K562 (cell line): ENCODE measurements at regions not wholly inside any gene's neighbourhood (a gene's known extent, or its start where the extent isn't known, plus 50 kb on each side); places are given as distances from the start of the nearest gene placed in this dataset.

Source experiments
- ATAC-seq: fragments of 200-7000 bp; cut with Tn5 transposase; 3 replicates; pipeline ENCODE4 v1.9.1; 2020; ENCODE audit warnings: moderate library complexity
- BruUV-seq: library from RNA; stranded (reverse); fragments of 400-500 nt; replicated peaks from 2 replicates; lab custom pipeline; 2021; lab: Mats Ljungman, UMichigan
- CTCF ChIA-PET: fragments of 300-600 bp; formaldehyde crosslinking; extraction: SDS; loops from one replicate; lab custom pipeline; 2021; ENCODE audit warnings: low intra/inter-chr PET ratio; lab: Yijun Ruan, JAX
- POLR2A ChIA-PET: fragments of 300-600, 350-650 bp; sonication (Branson Sonifier 250); formaldehyde crosslinking; extraction: SDS; loops from one replicate; lab custom pipeline; 2021; ENCODE audit warnings: antibody characterized with exemption, inconsistent platforms; lab: Yijun Ruan, JAX
- DNase-seq, 4 experiments: peaks; one replicate each; pipeline versions ENCODE4 v3.0.0 to v3.0.0-alpha.2; 2011 to 2018; ENCODE audit warnings: low spot score in 3 of 4, mixed read lengths in 3 of 4; ENCODE audit errors: extremely low read depth in 1 of 4
- FAIRE-seq: peaks from 2 replicates; lab custom pipeline; 2011; peaks lifted over from hg19 to GRCh38; lab: Jason Lieb, UNC
- H2AFZ ChIP-seq: 2 replicates; pipeline ENCODE4 v1.6.0; 2011; ENCODE audit warnings: low read depth, low read length, control low read depth, inconsistent platforms
- H3K27ac ChIP-seq: fragments of 200-600 bp; 3 replicates; pipeline ENCODE4 v1.8.0; 2011; ENCODE audit warnings: low read depth, mild to moderate bottlenecking, control low read depth, inconsistent platforms, low read length, moderate library complexity, mixed read lengths; ENCODE audit errors: extremely low read depth
- H3K27me3 ChIP-seq, 2 experiments: fragments of 300-600 bp in 1 of 2; 2 replicates in 1 of 2; 3 replicates in 1 of 2; pipeline versions ENCODE4 v1.6.0 to v1.8.0; 2011; ENCODE audit warnings: inconsistent platforms in 2 of 2, low read length in 2 of 2, mild to moderate bottlenecking in 1 of 2, mixed read lengths in 1 of 2, moderate library complexity in 1 of 2; ENCODE audit not compliant: control insufficient read depth in 2 of 2, insufficient read depth in 2 of 2
- H3K36me3 ChIP-seq: fragments of 300-600 bp; 3 replicates; pipeline ENCODE4 v1.8.0; 2011; ENCODE audit warnings: mild to moderate bottlenecking, low read length, inconsistent platforms; ENCODE audit not compliant: control insufficient read depth, insufficient read depth
- H3K4me1 ChIP-seq, 2 experiments: fragments of 200-600 bp in 1 of 2; replicated peaks in 1 of 2; 2 replicates in 1 of 2; 3 replicates in 1 of 2; pipeline versions ENCODE4 v1.5.1 to v1.8.0; 2011; ENCODE audit warnings: inconsistent platforms in 2 of 2, low read length in 2 of 2, mild to moderate bottlenecking in 1 of 2, mixed read lengths in 1 of 2, moderate library complexity in 1 of 2; ENCODE audit not compliant: control insufficient read depth in 2 of 2, insufficient read depth in 2 of 2
- H3K4me2 ChIP-seq: 2 replicates; pipeline ENCODE4 v1.6.1; 2011; ENCODE audit warnings: low read length, control low read depth, inconsistent platforms, mixed read lengths; ENCODE audit not compliant: insufficient read depth
- H3K4me3 ChIP-seq: fragments of 200-600 bp; sonication (generic), shearing (Covaris generic); 2 replicates; pipeline ENCODE4 v1.5.1; 2016; ENCODE audit warnings: control low read depth, inconsistent platforms
- H3K79me2 ChIP-seq: fragments of 200-600 bp; 3 replicates; pipeline ENCODE4 v1.8.0; 2011; ENCODE audit warnings: low read length, inconsistent platforms; ENCODE audit not compliant: control insufficient read depth, insufficient read depth
- H3K9ac ChIP-seq, 2 experiments: 2 replicates each; pipeline versions ENCODE4 v1.6.0 to v1.6.1; 2011; ENCODE audit warnings: low read depth in 2 of 2, low read length in 2 of 2, control low read depth in 1 of 2, inconsistent platforms in 1 of 2, mild to moderate bottlenecking in 1 of 2, mixed read lengths in 1 of 2; ENCODE audit not compliant: insufficient read depth in 1 of 2
- H3K9me1 ChIP-seq: one replicate; pipeline ENCODE4 v1.6.0; 2011; ENCODE audit warnings: inconsistent platforms, mild to moderate bottlenecking, low read length, moderate library complexity; ENCODE audit not compliant: control insufficient read depth, insufficient read depth
- H3K9me3 ChIP-seq: replicated peaks from 2 replicates; pipeline ENCODE4 v1.5.1; 2011; ENCODE audit warnings: low read depth, low read length, inconsistent platforms; ENCODE audit not compliant: control insufficient read depth, insufficient read depth
- H4K20me1 ChIP-seq: replicated peaks from 2 replicates; pipeline ENCODE4 v1.6.1; 2011; ENCODE audit warnings: low read length, inconsistent platforms, mixed read lengths; ENCODE audit not compliant: control insufficient read depth, insufficient read depth
- CUX1 ChIP-seq: fragments of 200-800 bp; sonication (Bioruptor generic); IDR thresholded peaks from 2 replicates; pipeline ENCODE4 v1.6.1; 2016; ENCODE audit warnings: missing genetic modification characterization, missing compliant biosample characterization
- HCFC1 ChIP-seq: IDR thresholded peaks from 2 replicates; pipeline ENCODE4 v1.6.1; 2012; ENCODE audit warnings: low read depth, low read length, improper control_type of control experiment
- HDAC3 ChIP-seq: fragments of 450-650 bp; IDR thresholded peaks from 2 replicates; pipeline ENCODE4 v1.6.1; 2018; ENCODE audit warnings: borderline replicate concordance, mild to moderate bottlenecking, moderate library complexity; ENCODE audit not compliant: partially characterized antibody
- HMGXB4 ChIP-seq: sonication (generic); formaldehyde crosslinking; IDR thresholded peaks from 2 replicates; pipeline ENCODE4 v1.8.1; 2023; ENCODE audit warnings: mild to moderate bottlenecking, missing genetic modification reagents
- NRF1 ChIP-seq, 2 experiments: fragments of 450-650 bp; IDR thresholded peaks in 1 of 2; conservative IDR thresholded peaks in 1 of 2; 2 replicates each; pipeline ENCODE4 v1.6.1; 2014; ENCODE audit warnings: mild to moderate bottlenecking in 2 of 2
- SAP30 ChIP-seq: fragments of 200-600 bp; sonication (generic); IDR thresholded peaks from 2 replicates; pipeline ENCODE4 v1.6.1; 2012; ENCODE audit warnings: borderline replicate concordance, low read depth, mild to moderate bottlenecking, moderate library complexity, low read length, control low read depth, inconsistent platforms; ENCODE audit not compliant: insufficient read depth, poor library complexity, severe bottlenecking
- SP1 ChIP-seq: sonication (generic); formaldehyde crosslinking; IDR thresholded peaks from 2 replicates; pipeline ENCODE4 v1.8.1; 2022; ENCODE audit warnings: mild to moderate bottlenecking, missing genetic modification reagents
- TRIM25 ChIP-seq: fragments of 450-650 bp; IDR thresholded peaks from 2 replicates; pipeline ENCODE4 v1.7.0; 2016; ENCODE audit warnings: borderline replicate concordance
- ZNF143 ChIP-seq: sonication (generic); formaldehyde crosslinking; IDR thresholded peaks from 2 replicates; pipeline ENCODE4 v1.9.0; 2022; ENCODE audit warnings: mild to moderate bottlenecking, missing genetic modification reagents
- ZNF639 ChIP-seq, 2 experiments: fragments of 200-800 bp in 1 of 2; sonication (Bioruptor generic) in 1 of 2; sonication (generic) in 1 of 2; formaldehyde crosslinking in 1 of 2; IDR thresholded peaks in 1 of 2; conservative IDR thresholded peaks in 1 of 2; 2 replicates each; pipeline versions ENCODE4 v1.5.0 to v1.6.1; 2016 to 2020; ENCODE audit warnings: missing compliant biosample characterization in 1 of 2, missing genetic modification characterization in 1 of 2, missing genetic modification reagents in 1 of 2
- in situ Hi-C: fragments of 300-500 bp; cut with MboI; formaldehyde crosslinking; loops from 4 replicates; pipeline ENCODE4 v1.15.0; 2018; ENCODE audit warnings: inconsistent platforms, mixed read lengths
- intact Hi-C: fragments of 100-400 bp; cut with micrococcal nuclease; formaldehyde crosslinking; loops from 2 replicates; pipeline ENCODE4 v1.14.2; 2022

- no peak for FAIRE-seq
- Histone ChIP-seq H3K9ac (no peak overlapping the region), H2AFZ (no peak overlapping the region), H3K27ac (no peak overlapping the region), H3K4me2 (no peak overlapping the region), H3K9me1 (no peaks in the 10 kb centered on the region), H3K9me3 (no peaks in the 10 kb centered on the region), H3K79me2 (no peaks in the 10 kb centered on the region), H3K36me3 (no peaks in the 10 kb centered on the region), H3K4me1 (no peaks in the 10 kb centered on the region), H4K20me1 (no peaks in the 10 kb centered on the region), H3K4me3 (no peak overlapping the region), H3K27me3 (no peaks in the 10 kb centered on the region)
- no peak for DNase-seq
- CTCF ChIA-PET = no interaction called here
- ATAC-seq = no peak
- POLR2A ChIA-PET = no interaction called here
- in situ Hi-C loops (no loop called here), intact Hi-C loops (no loop called here)
- BruUV-seq = no TSS peak
- TF ChIP-seq CUX1 (CRISPR knock-in tag) = no peak
- TF ChIP-seq ZNF143 (CRISPR knock-in tag) = no peak
- TF ChIP-seq HMGXB4 = no peak
- TF ChIP-seq SAP30 = no peak
- no peak for TF ChIP-seq SP1
- TF ChIP-seq HCFC1 = no peak
- no peak for TF ChIP-seq ZNF639 (CRISPR knock-in tag; conservative IDR thresholded peaks at IDR 0.05 in 1 of 2, IDR thresholded peaks at IDR 0.05 in 1 of 2)
- TF ChIP-seq NRF1 (conservative IDR thresholded peaks at IDR 0.05 in 1 of 2, IDR thresholded peaks at IDR 0.05 in 1 of 2) = no peak
- TF ChIP-seq TRIM25 = no peak
- TF ChIP-seq HDAC3 = no peak
These were observed 1828.8 kb downstream of the PCDH9 start for GRCh38 chr13:65401315-65401714.
